ENCODE measurements at regions not wholly inside any gene's neighbourhood (a gene's known extent, or its start where the extent isn't known, plus 50 kb on each side); places are given as distances from the start of the nearest gene placed in this dataset.
"Not testable (repeated sequence)": the region's sequence is repeated elsewhere in the genome, so short reads cannot be mapped to it uniquely, and the experiment has no call there.

DNA sequence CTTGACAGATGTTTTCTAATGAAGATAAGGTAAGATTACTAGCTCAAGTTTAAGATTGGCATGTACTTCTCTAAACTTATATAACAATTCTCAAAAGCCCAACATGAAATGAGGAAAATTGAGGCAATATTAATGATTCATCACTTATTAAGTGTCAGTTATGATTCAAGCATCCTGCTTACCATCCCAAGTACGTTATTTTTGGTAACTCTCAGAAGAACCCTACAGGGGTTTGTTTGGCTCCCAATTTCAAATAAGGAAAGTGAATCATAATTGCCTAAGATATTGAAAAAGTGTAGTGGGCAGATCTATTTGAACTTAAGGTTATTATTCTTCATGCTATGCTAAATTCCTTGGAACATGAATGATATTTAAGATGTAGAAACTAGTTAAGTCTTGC, 387.9 kb upstream of the TENM3 start:
- H3K79me2 ChIP-seq (ENCODE audit: control insufficient read depth, insufficient read depth, low read length, poor library complexity): no peaks in the 10 kb centered on the region
- no peak overlapping the region for H3K9ac ChIP-seq (ENCODE audit: low read length)
- no peak overlapping the region for H2AFZ ChIP-seq (ENCODE audit: insufficient read depth, low read length, poor library complexity)
- H3K4me2 ChIP-seq (ENCODE audit: low read length): no peak overlapping the region
- no peak for DNase-seq
- no peak overlapping the region for H2BK120ac ChIP-seq (ENCODE audit: insufficient read depth, low read length, poor library complexity)
- H2BK12ac ChIP-seq (ENCODE audit: low read length): no peak overlapping the region
- no peaks in the 10 kb centered on the region for H3K4me1 ChIP-seq (ENCODE audit: control insufficient read depth in 1 of 2, insufficient read depth in 2 of 2, low read length in 2 of 2)
- no peak overlapping the region for H4K91ac ChIP-seq (ENCODE audit: low read depth, low read length)
- no peak overlapping the region for H3K4ac ChIP-seq (ENCODE audit: low read depth, low read length)
- no peaks in the 10 kb centered on the region for H3K79me1 ChIP-seq (ENCODE audit: low read length)
- no peaks in the 10 kb centered on the region for H3K9me3 ChIP-seq (ENCODE audit: insufficient read depth, low read depth, low read length)
- no peaks in the 10 kb centered on the region for H3K27me3 ChIP-seq (ENCODE audit: insufficient read depth, low read length)
- WGBS (ENCODE audit: extremely low coverage, insufficient coverage, insufficient read length): no CpG with 5 or more reads among the region's 1 CpG
- no peak overlapping the region for H3K23ac ChIP-seq (ENCODE audit: low read length)
- no peak overlapping the region for H3K14ac ChIP-seq (ENCODE audit: low read length)
- no peak overlapping the region for H3K18ac ChIP-seq (ENCODE audit: low read length)
- H2AK5ac ChIP-seq (ENCODE audit: low read length): no peak overlapping the region
- H3K4me3 ChIP-seq (ENCODE audit: low read depth, low read length): no peak overlapping the region
- no peak overlapping the region for H4K8ac ChIP-seq (ENCODE audit: low read depth, low read length)
- H2BK5ac ChIP-seq (ENCODE audit: low read depth, low read length, poor library complexity): no peak overlapping the region
- no peak overlapping the region for H4K12ac ChIP-seq (ENCODE audit: low read depth, low read length)
- no peak overlapping the region for H3K27ac ChIP-seq (ENCODE audit: low read depth, low read length)
- no peaks in the 10 kb centered on the region for H3K36me3 ChIP-seq (ENCODE audit: control insufficient read depth in 1 of 2, insufficient read depth in 2 of 2, low read length in 2 of 2)

DNA sequence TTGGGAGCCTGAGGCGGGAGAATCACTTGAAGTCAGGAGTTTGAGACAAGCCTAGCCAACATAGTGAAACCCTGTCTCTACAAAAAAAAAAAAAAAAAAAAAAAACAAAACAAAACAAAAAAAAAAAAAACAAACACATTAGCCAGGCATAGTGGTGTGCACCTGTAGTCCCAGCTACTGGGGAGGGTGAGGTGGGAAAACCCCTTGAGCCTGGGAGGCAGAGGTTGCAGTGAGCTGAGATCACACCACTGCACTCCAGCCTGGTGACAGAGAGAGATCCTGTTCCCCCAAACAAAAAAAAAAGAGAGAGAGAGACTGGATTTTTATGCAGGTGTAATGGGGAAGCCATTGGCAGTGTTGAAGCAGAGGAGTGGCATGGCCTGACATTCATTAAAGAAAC, 385.7 kb upstream of the TENM3 start:
- H3K27me3 ChIP-seq (ENCODE audit: insufficient read depth, low read length); H3K9me3 ChIP-seq (ENCODE audit: insufficient read depth, low read depth, low read length); H4K8ac ChIP-seq (ENCODE audit: low read depth, low read length); H3K36me3 ChIP-seq (ENCODE audit: control insufficient read depth in 1 of 2, insufficient read depth in 2 of 2, low read length in 2 of 2); H3K4me1 ChIP-seq (ENCODE audit: control insufficient read depth in 1 of 2, insufficient read depth in 2 of 2, low read length in 2 of 2); DNase-seq; H3K23ac ChIP-seq (ENCODE audit: low read length); H4K12ac ChIP-seq (ENCODE audit: low read depth, low read length); H3K4ac ChIP-seq (ENCODE audit: low read depth, low read length); H2AK5ac ChIP-seq (ENCODE audit: low read length); H3K79me2 ChIP-seq (ENCODE audit: control insufficient read depth, insufficient read depth, low read length, poor library complexity); H3K4me3 ChIP-seq (ENCODE audit: low read depth, low read length); H3K4me2 ChIP-seq (ENCODE audit: low read length); H3K27ac ChIP-seq (ENCODE audit: low read depth, low read length); H4K91ac ChIP-seq (ENCODE audit: low read depth, low read length); H3K14ac ChIP-seq (ENCODE audit: low read length); H2AFZ ChIP-seq (ENCODE audit: insufficient read depth, low read length, poor library complexity); H3K79me1 ChIP-seq (ENCODE audit: low read length); H2BK120ac ChIP-seq (ENCODE audit: insufficient read depth, low read length, poor library complexity); H2BK5ac ChIP-seq (ENCODE audit: low read depth, low read length, poor library complexity); H3K18ac ChIP-seq (ENCODE audit: low read length); H3K9ac ChIP-seq (ENCODE audit: low read length); H2BK12ac ChIP-seq (ENCODE audit: low read length): not testable (repeated sequence)
- no CpG with 5 or more reads among the region's 1 CpG for WGBS (ENCODE audit: extremely low coverage, insufficient coverage, insufficient read length)

DNA sequence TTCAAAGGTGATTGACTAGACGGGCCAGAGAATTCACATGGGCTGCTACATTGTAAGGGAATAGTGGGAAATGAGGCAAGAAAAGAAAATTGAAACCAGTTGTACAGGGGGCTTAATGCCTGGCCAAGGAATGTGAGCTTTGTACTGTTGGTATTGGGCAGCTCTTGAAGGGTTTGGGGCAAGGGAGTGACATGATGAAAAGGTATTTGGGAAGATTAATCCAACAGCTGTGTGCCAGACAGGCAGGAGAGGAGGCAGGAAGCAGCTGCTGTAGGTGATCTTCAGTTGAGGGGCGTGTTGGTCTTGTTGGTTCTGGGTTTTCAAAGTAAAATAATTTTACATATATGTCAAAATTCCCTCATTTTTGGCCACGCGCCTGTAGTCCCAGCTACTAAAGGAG, 384.5 kb upstream of the TENM3 start:
- Histone ChIP-seq H4K8ac (ENCODE audit: low read depth, low read length) (no peak overlapping the region), H2AFZ (ENCODE audit: insufficient read depth, low read length, poor library complexity) (no peak overlapping the region), H3K27me3 (ENCODE audit: insufficient read depth, low read length) (no peaks in the 10 kb centered on the region), H3K79me1 (ENCODE audit: low read length) (no peaks in the 10 kb centered on the region), H4K12ac (ENCODE audit: low read depth, low read length) (no peak overlapping the region), H3K79me2 (ENCODE audit: control insufficient read depth, insufficient read depth, low read length, poor library complexity) (no peaks in the 10 kb centered on the region), H3K36me3 (ENCODE audit: control insufficient read depth in 1 of 2, insufficient read depth in 2 of 2, low read length in 2 of 2) (no peaks in the 10 kb centered on the region), H2AK5ac (ENCODE audit: low read length) (no peak overlapping the region), H3K4me3 (ENCODE audit: low read depth, low read length) (no peak overlapping the region), H3K4me2 (ENCODE audit: low read length) (no peak overlapping the region), H4K91ac (ENCODE audit: low read depth, low read length) (no peak overlapping the region), H3K4ac (ENCODE audit: low read depth, low read length) (no peak overlapping the region), H3K27ac (ENCODE audit: low read depth, low read length) (no peak overlapping the region), H3K18ac (ENCODE audit: low read length) (no peak overlapping the region), H3K9me3 (ENCODE audit: insufficient read depth, low read depth, low read length) (no peaks in the 10 kb centered on the region), H3K9ac (ENCODE audit: low read length) (no peak overlapping the region), H3K4me1 (ENCODE audit: control insufficient read depth in 1 of 2, insufficient read depth in 2 of 2, low read length in 2 of 2) (no peaks in the 10 kb centered on the region), H3K23ac (ENCODE audit: low read length) (no peak overlapping the region), H2BK5ac (ENCODE audit: low read depth, low read length, poor library complexity) (no peak overlapping the region), H3K14ac (ENCODE audit: low read length) (no peak overlapping the region), H2BK120ac (ENCODE audit: insufficient read depth, low read length, poor library complexity) (no peak overlapping the region), H2BK12ac (ENCODE audit: low read length) (no peak overlapping the region)
- no CpG with 5 or more reads among the region's 4 CpGs for WGBS (ENCODE audit: extremely low coverage, insufficient coverage, insufficient read length)
- DNase-seq: no peak

DNA sequence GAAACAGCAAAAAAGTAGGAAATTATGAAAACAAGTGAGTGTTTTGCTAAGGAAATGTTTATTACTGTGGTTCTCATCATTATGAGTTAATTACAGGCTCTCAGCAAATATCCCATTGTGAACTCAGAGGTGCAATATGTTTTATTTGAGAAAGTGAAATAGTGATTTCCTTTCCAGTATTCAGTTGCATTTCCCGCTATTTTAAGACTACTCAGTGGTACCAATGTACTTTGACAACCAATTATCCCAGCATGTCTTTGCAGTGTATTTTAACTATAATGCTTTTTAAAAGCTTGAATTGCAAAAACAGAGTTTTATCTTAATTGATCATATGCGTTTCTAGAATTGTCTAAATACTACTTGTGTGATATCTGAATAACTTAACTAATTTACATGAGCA, 383.8 kb upstream of the TENM3 start:
- no peak overlapping the region for H2AK5ac ChIP-seq (ENCODE audit: low read length)
- H3K36me3 ChIP-seq (ENCODE audit: control insufficient read depth in 1 of 2, insufficient read depth in 2 of 2, low read length in 2 of 2): no peaks in the 10 kb centered on the region
- H3K4ac ChIP-seq (ENCODE audit: low read depth, low read length): no peak overlapping the region
- H3K27ac ChIP-seq (ENCODE audit: low read depth, low read length): no peak overlapping the region
- H2AFZ ChIP-seq (ENCODE audit: insufficient read depth, low read length, poor library complexity): no peak overlapping the region
- H4K8ac ChIP-seq (ENCODE audit: low read depth, low read length): no peak overlapping the region
- H3K4me3 ChIP-seq (ENCODE audit: low read depth, low read length): no peak overlapping the region
- no peak overlapping the region for H2BK12ac ChIP-seq (ENCODE audit: low read length)
- no peaks in the 10 kb centered on the region for H3K27me3 ChIP-seq (ENCODE audit: insufficient read depth, low read length)
- no peak overlapping the region for H3K9ac ChIP-seq (ENCODE audit: low read length)
- H4K12ac ChIP-seq (ENCODE audit: low read depth, low read length): no peak overlapping the region
- no CpG with 5 or more reads among the region's 2 CpGs for WGBS (ENCODE audit: extremely low coverage, insufficient coverage, insufficient read length)
- no peak overlapping the region for H3K18ac ChIP-seq (ENCODE audit: low read length)
- no peak overlapping the region for H3K14ac ChIP-seq (ENCODE audit: low read length)
- DNase-seq: no peak
- no peaks in the 10 kb centered on the region for H3K4me1 ChIP-seq (ENCODE audit: control insufficient read depth in 1 of 2, insufficient read depth in 2 of 2, low read length in 2 of 2)
- no peaks in the 10 kb centered on the region for H3K79me1 ChIP-seq (ENCODE audit: low read length)
- H3K9me3 ChIP-seq (ENCODE audit: insufficient read depth, low read depth, low read length): no peaks in the 10 kb centered on the region
- no peak overlapping the region for H3K23ac ChIP-seq (ENCODE audit: low read length)
- no peak overlapping the region for H2BK5ac ChIP-seq (ENCODE audit: low read depth, low read length, poor library complexity)
- no peak overlapping the region for H3K4me2 ChIP-seq (ENCODE audit: low read length)
- H4K91ac ChIP-seq (ENCODE audit: low read depth, low read length): no peak overlapping the region
- no peak overlapping the region for H2BK120ac ChIP-seq (ENCODE audit: insufficient read depth, low read length, poor library complexity)
- H3K79me2 ChIP-seq (ENCODE audit: control insufficient read depth, insufficient read depth, low read length, poor library complexity): no peaks in the 10 kb centered on the region
